SK-N-SH (cell line): ENCODE measurements at regions not wholly inside any gene's neighbourhood (a gene's known extent, or its start where the extent isn't known, plus 50 kb on each side); places are given as distances from the start of the nearest gene placed in this dataset.

Source experiments
- CTCF ChIA-PET: fragments of 300-600, 350-600 bp; formaldehyde crosslinking; extraction: SDS; loops from one replicate; lab custom pipeline; 2021; lab: Yijun Ruan, JAX
- POLR2A ChIA-PET: fragments of 350-600 bp; sonication (Branson Sonifier 250); formaldehyde crosslinking; extraction: SDS; loops from one replicate; lab custom pipeline; 2020; ENCODE audit warnings: antibody characterized with exemption, inconsistent platforms; lab: Yijun Ruan, JAX
- DNase-seq: peaks from one replicate; pipeline ENCODE4 v3.0.0; 2012
- H2AFZ ChIP-seq: fragments of 200-600 bp; sonication (generic); 2 replicates; pipeline ENCODE4 v1.8.1; 2016; ENCODE audit warnings: antibody characterized with exemption, mild to moderate bottlenecking, low read depth
- H3F3A ChIP-seq: fragments of 200-600 bp; sonication (generic); replicated peaks from 2 replicates; pipeline ENCODE3; 2016; ENCODE audit warnings: antibody characterized with exemption, mild to moderate bottlenecking; ENCODE audit not compliant: insufficient read depth
- H3K27ac ChIP-seq, 2 experiments: fragments of 200-500 bp in 1 of 2; fragments of 200-600 bp in 1 of 2; sonication (Bioruptor generic) in 1 of 2; sonication (generic), shearing (Covaris generic) in 1 of 2; 2 replicates each; pipeline versions ENCODE4 v1.5.1 to v1.6.1; 2014 to 2016; ENCODE audit warnings: low read depth in 2 of 2, inconsistent platforms in 1 of 2, low read length in 1 of 2, mild to moderate bottlenecking in 1 of 2, mixed read lengths in 1 of 2
- H3K27me3 ChIP-seq: fragments of 200-600 bp; sonication (generic), shearing (Covaris generic); 2 replicates; pipeline ENCODE4 v1.6.1; 2016; ENCODE audit warnings: mixed run types; ENCODE audit not compliant: insufficient read depth
- H3K36me3 ChIP-seq, 2 experiments: fragments of 200-500 bp in 1 of 2; fragments of 200-600 bp in 1 of 2; sonication (Bioruptor generic) in 1 of 2; sonication (generic) in 1 of 2; replicated peaks in 1 of 2; 2 replicates each; pipeline versions ENCODE3 to v1.5.1; 2014 to 2016; ENCODE audit warnings: low read length in 1 of 2, mild to moderate bottlenecking in 1 of 2; ENCODE audit not compliant: insufficient read depth in 2 of 2, control insufficient read depth in 1 of 2
- H3K4me1 ChIP-seq, 2 experiments: fragments of 200-500 bp in 1 of 2; fragments of 200-600 bp in 1 of 2; sonication (Bioruptor generic) in 1 of 2; sonication (generic), shearing (Covaris generic) in 1 of 2; 2 replicates each; pipeline versions ENCODE4 v1.5.1 to v1.6.1; 2014 to 2016; ENCODE audit warnings: low read depth in 1 of 2, low read length in 1 of 2, mixed run types in 1 of 2; ENCODE audit not compliant: insufficient read depth in 2 of 2, control insufficient read depth in 1 of 2
- H3K4me2 ChIP-seq: fragments of 200-600 bp; sonication (generic), shearing (Covaris generic); 2 replicates; pipeline ENCODE4 v1.6.1; 2017; ENCODE audit warnings: mixed run types
- H3K4me3 ChIP-seq, 2 experiments: fragments of 200-500 bp in 1 of 2; fragments of 200-600 bp in 1 of 2; sonication (Bioruptor generic) in 1 of 2; sonication (generic), shearing (Covaris generic) in 1 of 2; 2 replicates each; pipeline versions ENCODE4 v1.5.1 to v1.8.1; 2014 to 2016; ENCODE audit warnings: low read depth in 2 of 2, inconsistent platforms in 1 of 2, low read length in 1 of 2, mild to moderate bottlenecking in 1 of 2, mixed read lengths in 1 of 2, moderate library complexity in 1 of 2
- H3K79me2 ChIP-seq: fragments of 200-600 bp; sonication (generic); 2 replicates; pipeline ENCODE4 v1.8.1; 2017; ENCODE audit warnings: mild to moderate bottlenecking; ENCODE audit not compliant: insufficient read depth
- H3K9ac ChIP-seq: fragments of 200-600 bp; sonication (generic); 2 replicates; pipeline ENCODE4 v1.6.1; 2017; ENCODE audit warnings: mixed run types
- H3K9me2 ChIP-seq: fragments of 200-600 bp; sonication (generic); 2 replicates; pipeline ENCODE4 v1.6.1; 2017; ENCODE audit warnings: mixed run types
- H3K9me3 ChIP-seq: fragments of 200-600 bp; sonication (generic); 2 replicates; pipeline ENCODE4 v1.6.1; 2017; ENCODE audit warnings: mixed run types, mild to moderate bottlenecking, moderate library complexity
- H4K20me1 ChIP-seq: fragments of 200-600 bp; sonication (generic); 2 replicates; pipeline ENCODE4 v1.6.1; 2017; ENCODE audit warnings: mild to moderate bottlenecking, mixed run types; ENCODE audit not compliant: insufficient read depth
- CHD2 ChIP-seq: fragments of 150-350 bp; IDR thresholded peaks from 2 replicates; pipeline ENCODE4 v1.6.1; 2018; ENCODE audit warnings: low read length; ENCODE audit not compliant: partially characterized antibody
- ELF1 ChIP-seq: IDR thresholded peaks from 2 replicates; pipeline ENCODE4 v1.4.0; 2012
- EP300 ChIP-seq, 2 experiments: IDR thresholded peaks; 2 replicates each; pipeline versions ENCODE4 v1.4.0 to v1.6.1; 2012; ENCODE audit warnings: borderline replicate concordance in 1 of 2, low read depth in 1 of 2, low read length in 1 of 2
- EZH2phosphoT487 ChIP-seq: fragments of 200-600 bp; sonication (generic); IDR thresholded peaks from 2 replicates; pipeline ENCODE4 v1.6.1; 2017; ENCODE audit warnings: low read depth, mixed run types, mild to moderate bottlenecking, antibody characterized with exemption, moderate library complexity, borderline replicate concordance
- FOXJ3 ChIP-seq: sonication (generic); formaldehyde crosslinking; IDR thresholded peaks from 2 replicates; pipeline ENCODE4 v1.5.1; 2020; ENCODE audit warnings: mild to moderate bottlenecking, missing genetic modification reagents
- GABPA ChIP-seq: IDR thresholded peaks from 2 replicates; pipeline ENCODE4 v1.4.0; 2012; ENCODE audit warnings: low read depth, mild to moderate bottlenecking
- GATA2 ChIP-seq: sonication (generic); formaldehyde crosslinking; IDR thresholded peaks from 2 replicates; pipeline ENCODE4 v1.5.0; 2020; ENCODE audit warnings: mild to moderate bottlenecking, missing genetic modification reagents
- JUND ChIP-seq: IDR thresholded peaks from 2 replicates; pipeline ENCODE4 v1.4.0; 2012
- MEF2A ChIP-seq: IDR thresholded peaks from 2 replicates; pipeline ENCODE4 v1.4.0; 2012; ENCODE audit warnings: low read depth, borderline replicate concordance
- NFIC ChIP-seq: IDR thresholded peaks from 2 replicates; pipeline ENCODE4 v1.4.0; 2012; ENCODE audit warnings: borderline replicate concordance
- POLR2AphosphoS5 ChIP-seq: IDR thresholded peaks from 2 replicates; pipeline ENCODE4 v1.6.1; 2012; ENCODE audit warnings: low read depth, low read length
- RAD21 ChIP-seq: IDR thresholded peaks from 2 replicates; pipeline ENCODE4 v1.6.1; 2012; ENCODE audit warnings: mild to moderate bottlenecking, low read length
- RXRA ChIP-seq: IDR thresholded peaks from 2 replicates; pipeline ENCODE4 v1.4.0; 2012; ENCODE audit warnings: low read depth, mild to moderate bottlenecking, borderline replicate concordance
- SMC3 ChIP-seq: IDR thresholded peaks from 2 replicates; pipeline ENCODE4 v1.6.1; 2012; ENCODE audit warnings: low read depth, low read length, improper control_type of control experiment
- TAF1 ChIP-seq: IDR thresholded peaks from 2 replicates; pipeline ENCODE4 v1.6.1; 2012; ENCODE audit warnings: low read depth, mild to moderate bottlenecking, low read length, moderate library complexity, borderline replicate concordance
- TEAD4 ChIP-seq: IDR thresholded peaks from 2 replicates; pipeline ENCODE4 v1.4.0; 2012; ENCODE audit warnings: mild to moderate bottlenecking, borderline replicate concordance; ENCODE audit not compliant: insufficient read depth
- WGBS: methylation state at CpG from one replicate; pipeline ENCODE4 v1.1.6; 2017; ENCODE audit warnings: low lambda C conversion rate; 5-methylcytosine and 5-hydroxymethylcytosine counted together
- TF ChIP-seq, protein P1 (sequence below): IDR thresholded peaks from 2 replicates; pipeline ENCODE4 v1.6.1; 2012; ENCODE audit warnings: mild to moderate bottlenecking, low read depth, low read length, moderate library complexity
- TF ChIP-seq, protein P2 (sequence below): IDR thresholded peaks from 2 replicates; pipeline ENCODE4; 2012
- TF ChIP-seq, protein P3 (sequence below): fragments of 200-600 bp; sonication (generic); IDR thresholded peaks from 2 replicates; pipeline ENCODE4 v1.6.1; 2017; ENCODE audit warnings: antibody characterized with exemption, mild to moderate bottlenecking, moderate library complexity
- TF ChIP-seq, protein P4 (sequence below): IDR thresholded peaks from 2 replicates; pipeline ENCODE4 v1.4.0; 2012; ENCODE audit warnings: low read depth, borderline replicate concordance

DNA sequence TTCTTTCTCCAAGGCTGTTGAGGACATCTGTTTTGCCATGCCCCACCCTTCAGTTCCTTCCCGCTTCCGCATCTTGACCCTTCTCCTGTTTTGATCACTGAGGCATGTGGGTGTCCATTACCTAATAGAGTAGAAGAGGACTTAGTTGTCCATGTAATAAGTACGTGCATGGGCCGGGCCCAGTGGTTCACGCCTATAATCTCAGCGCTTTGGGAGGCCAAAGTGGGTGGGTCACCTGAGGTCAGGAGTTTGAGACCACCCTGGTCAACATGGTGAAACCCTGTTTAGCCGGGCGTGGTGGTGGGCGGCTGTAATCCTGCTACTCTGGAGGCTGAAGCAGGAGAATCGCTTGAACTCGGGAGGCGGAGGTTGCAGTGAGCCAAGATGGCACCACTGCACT is 637.8 kb upstream of the EEF2KMT start:
- CTCF ChIA-PET, result no interaction called here
- WGBS, result 70% methylated on average over 11 of the region's 12 CpGs

More for the DNA sequence above, 637.8 kb upstream of the EEF2KMT start:
- Histone ChIP-seq H3K27me3 (no peaks in the 10 kb centered on the region), H3K4me3 (no peak overlapping the region), H3K9me3 (no peaks in the 10 kb centered on the region), H3K79me2 (no peaks in the 10 kb centered on the region), H3K4me2 (no peak overlapping the region), H3K27ac (no peak overlapping the region), H3F3A (no peaks in the 10 kb centered on the region), H2AFZ (no peak overlapping the region), H3K36me3 (no peaks in the 10 kb centered on the region), H3K9me2 (no peaks in the 10 kb centered on the region), H3K4me1 (no peaks in the 10 kb centered on the region), H3K9ac (no peak overlapping the region), H4K20me1 (no peaks in the 10 kb centered on the region)
- TF ChIP-seq GATA2 (CRISPR knock-in tag) (no peak), ELF1 (no peak), EP300 (IDR thresholded peaks at IDR 0.05; ENCODE audit: borderline replicate concordance in 1 of 2, low read depth in 1 of 2, low read length in 1 of 2) (no peak), GABPA (no peak), TEAD4 (no peak), SMC3 (no peak), TAF1 (no peak), RXRA (no peak), EZH2phosphoT487 (no peak), POLR2AphosphoS5 (no peak), NFIC (no peak), RAD21 (no peak), JUND (no peak), CHD2 (no peak), FOXJ3 (no peak), MEF2A (no peak)
- TF ChIP-seq, protein P1, sequence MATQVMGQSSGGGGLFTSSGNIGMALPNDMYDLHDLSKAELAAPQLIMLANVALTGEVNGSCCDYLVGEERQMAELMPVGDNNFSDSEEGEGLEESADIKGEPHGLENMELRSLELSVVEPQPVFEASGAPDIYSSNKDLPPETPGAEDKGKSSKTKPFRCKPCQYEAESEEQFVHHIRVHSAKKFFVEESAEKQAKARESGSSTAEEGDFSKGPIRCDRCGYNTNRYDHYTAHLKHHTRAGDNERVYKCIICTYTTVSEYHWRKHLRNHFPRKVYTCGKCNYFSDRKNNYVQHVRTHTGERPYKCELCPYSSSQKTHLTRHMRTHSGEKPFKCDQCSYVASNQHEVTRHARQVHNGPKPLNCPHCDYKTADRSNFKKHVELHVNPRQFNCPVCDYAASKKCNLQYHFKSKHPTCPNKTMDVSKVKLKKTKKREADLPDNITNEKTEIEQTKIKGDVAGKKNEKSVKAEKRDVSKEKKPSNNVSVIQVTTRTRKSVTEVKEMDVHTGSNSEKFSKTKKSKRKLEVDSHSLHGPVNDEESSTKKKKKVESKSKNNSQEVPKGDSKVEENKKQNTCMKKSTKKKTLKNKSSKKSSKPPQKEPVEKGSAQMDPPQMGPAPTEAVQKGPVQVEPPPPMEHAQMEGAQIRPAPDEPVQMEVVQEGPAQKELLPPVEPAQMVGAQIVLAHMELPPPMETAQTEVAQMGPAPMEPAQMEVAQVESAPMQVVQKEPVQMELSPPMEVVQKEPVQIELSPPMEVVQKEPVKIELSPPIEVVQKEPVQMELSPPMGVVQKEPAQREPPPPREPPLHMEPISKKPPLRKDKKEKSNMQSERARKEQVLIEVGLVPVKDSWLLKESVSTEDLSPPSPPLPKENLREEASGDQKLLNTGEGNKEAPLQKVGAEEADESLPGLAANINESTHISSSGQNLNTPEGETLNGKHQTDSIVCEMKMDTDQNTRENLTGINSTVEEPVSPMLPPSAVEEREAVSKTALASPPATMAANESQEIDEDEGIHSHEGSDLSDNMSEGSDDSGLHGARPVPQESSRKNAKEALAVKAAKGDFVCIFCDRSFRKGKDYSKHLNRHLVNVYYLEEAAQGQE, result no peak
- TF ChIP-seq, protein P2, sequence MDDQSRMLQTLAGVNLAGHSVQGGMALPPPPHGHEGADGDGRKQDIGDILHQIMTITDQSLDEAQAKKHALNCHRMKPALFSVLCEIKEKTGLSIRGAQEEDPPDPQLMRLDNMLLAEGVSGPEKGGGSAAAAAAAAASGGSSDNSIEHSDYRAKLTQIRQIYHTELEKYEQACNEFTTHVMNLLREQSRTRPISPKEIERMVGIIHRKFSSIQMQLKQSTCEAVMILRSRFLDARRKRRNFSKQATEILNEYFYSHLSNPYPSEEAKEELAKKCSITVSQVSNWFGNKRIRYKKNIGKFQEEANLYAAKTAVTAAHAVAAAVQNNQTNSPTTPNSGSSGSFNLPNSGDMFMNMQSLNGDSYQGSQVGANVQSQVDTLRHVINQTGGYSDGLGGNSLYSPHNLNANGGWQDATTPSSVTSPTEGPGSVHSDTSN, result no peak
- TF ChIP-seq, protein P3, sequence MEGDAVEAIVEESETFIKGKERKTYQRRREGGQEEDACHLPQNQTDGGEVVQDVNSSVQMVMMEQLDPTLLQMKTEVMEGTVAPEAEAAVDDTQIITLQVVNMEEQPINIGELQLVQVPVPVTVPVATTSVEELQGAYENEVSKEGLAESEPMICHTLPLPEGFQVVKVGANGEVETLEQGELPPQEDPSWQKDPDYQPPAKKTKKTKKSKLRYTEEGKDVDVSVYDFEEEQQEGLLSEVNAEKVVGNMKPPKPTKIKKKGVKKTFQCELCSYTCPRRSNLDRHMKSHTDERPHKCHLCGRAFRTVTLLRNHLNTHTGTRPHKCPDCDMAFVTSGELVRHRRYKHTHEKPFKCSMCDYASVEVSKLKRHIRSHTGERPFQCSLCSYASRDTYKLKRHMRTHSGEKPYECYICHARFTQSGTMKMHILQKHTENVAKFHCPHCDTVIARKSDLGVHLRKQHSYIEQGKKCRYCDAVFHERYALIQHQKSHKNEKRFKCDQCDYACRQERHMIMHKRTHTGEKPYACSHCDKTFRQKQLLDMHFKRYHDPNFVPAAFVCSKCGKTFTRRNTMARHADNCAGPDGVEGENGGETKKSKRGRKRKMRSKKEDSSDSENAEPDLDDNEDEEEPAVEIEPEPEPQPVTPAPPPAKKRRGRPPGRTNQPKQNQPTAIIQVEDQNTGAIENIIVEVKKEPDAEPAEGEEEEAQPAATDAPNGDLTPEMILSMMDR, result no peak
- TF ChIP-seq, protein P4, sequence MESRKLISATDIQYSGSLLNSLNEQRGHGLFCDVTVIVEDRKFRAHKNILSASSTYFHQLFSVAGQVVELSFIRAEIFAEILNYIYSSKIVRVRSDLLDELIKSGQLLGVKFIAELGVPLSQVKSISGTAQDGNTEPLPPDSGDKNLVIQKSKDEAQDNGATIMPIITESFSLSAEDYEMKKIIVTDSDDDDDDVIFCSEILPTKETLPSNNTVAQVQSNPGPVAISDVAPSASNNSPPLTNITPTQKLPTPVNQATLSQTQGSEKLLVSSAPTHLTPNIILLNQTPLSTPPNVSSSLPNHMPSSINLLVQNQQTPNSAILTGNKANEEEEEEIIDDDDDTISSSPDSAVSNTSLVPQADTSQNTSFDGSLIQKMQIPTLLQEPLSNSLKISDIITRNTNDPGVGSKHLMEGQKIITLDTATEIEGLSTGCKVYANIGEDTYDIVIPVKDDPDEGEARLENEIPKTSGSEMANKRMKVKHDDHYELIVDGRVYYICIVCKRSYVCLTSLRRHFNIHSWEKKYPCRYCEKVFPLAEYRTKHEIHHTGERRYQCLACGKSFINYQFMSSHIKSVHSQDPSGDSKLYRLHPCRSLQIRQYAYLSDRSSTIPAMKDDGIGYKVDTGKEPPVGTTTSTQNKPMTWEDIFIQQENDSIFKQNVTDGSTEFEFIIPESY, result no peak
- no peak for DNase-seq
- POLR2A ChIA-PET, result no interaction called here
